GM19467 (cell line): ENCODE measurements at regions not wholly inside any gene's neighbourhood (a gene's known extent, or its start where the extent isn't known, plus 50 kb on each side); places are given as distances from the start of the nearest gene placed in this dataset.

ENCODE experiments used
- ATAC-seq: cut with Tn5 transposase; IDR thresholded peaks from one replicate; pipeline ENCODE4 v1.9.1; 2021; ENCODE audit warnings: mild to moderate bottlenecking, moderate library complexity; ENCODE audit not compliant: unreplicated experiment

DNA sequence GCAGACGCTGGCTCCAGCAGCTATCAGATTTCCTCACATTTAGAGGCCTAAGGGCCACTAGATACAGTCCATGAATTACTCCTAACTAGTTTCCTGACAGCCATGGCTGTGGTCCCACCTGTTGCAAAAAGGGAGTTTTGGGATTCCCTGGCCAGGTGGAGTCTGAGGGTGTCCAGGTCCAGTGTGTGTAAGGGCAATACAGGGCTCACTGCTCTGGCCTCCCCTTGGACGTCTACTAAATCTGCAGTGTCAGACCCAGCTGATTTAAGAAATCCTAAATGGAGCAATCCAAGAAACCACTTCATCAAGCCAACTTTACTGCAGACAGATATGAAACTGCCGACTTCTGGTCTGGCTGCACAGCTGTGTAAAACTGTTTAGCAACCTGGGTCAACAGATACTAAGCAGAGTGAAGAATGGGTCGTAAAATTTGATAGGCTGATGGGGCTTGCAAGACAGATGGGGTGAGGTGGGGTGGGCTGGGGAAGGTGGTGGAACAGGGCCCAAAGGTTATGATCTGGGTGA lies 116.4 kb downstream of the GADD45G start:
- ATAC-seq: no peak

DNA sequence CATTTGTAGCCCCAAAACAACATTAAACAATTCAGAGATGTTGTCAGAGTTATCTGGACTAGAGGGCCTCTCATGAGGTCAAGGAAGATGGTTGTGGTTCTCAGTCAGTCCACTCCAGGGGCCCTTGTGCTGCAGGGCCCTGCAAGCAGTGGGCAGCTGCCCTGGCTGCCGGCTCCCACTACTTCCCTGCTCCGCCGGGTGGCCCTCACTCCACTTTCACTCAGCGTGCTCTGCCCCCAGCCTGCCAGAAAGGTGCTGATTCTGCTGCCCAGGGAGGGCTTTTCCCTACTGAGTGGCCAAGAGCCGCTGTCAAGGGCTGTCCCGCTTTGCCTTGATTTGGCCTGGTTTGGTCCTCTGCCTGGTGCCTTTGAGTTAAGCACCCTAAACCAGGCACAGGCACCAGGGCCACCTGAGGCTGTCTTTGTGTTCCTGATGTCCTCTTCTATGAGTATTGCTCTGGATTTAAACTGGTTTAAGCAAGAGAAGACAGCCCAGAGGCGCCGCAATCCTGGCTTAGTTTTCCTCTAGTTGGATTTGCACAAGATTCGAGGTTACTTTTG lies 117.2 kb downstream of the GADD45G start:
- ATAC-seq: no peak

DNA sequence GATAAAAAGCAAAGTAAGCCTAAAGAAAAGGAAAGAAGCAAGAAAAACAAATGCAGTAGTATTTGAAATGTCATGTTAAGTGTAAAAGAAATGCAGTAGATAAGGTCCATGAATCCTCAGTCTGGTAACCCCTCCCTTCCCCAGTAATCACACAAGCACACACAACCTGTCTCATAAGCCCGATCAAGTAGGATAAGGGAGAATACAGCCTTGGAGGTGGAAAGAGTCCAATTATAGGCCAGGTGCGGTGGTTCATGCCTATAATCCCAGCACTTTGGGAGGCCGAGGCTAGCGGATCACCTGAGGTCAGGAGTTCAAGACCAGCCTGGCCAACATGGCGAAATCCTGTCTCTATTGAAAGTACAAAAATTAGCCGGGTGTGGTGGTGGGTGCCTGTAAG lies 117.9 kb downstream of the GADD45G start:
- ATAC-seq: no peak

DNA sequence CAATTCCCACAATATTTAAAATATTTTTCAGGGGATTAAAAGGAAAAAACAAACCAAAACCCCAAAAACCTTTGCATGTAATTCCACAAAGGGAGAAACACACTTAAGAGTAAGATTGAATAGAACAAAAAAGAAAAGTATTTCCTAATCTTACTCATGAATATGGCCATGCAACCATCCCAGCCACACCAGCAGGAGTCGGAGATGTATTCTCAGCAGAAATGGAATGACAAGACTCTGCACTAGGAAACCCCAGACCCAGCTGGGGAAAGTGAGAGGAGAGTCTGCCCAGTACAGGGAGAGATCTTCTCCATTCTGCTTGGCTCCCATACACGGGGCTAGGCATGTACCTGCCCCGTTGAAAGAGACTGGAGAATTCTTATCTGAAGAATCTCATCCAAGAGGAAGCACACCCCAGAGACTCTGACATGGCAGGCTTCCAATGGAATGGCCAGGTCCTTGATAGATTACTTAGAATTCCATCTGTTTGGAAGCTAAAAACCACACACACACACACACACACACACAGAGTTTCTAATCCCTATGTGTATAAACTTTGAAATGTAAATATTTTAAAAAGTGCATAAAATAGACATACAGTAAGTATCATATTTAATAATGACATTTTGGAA lies 118.8 kb downstream of the GADD45G start:
- ATAC-seq: no peak

DNA sequence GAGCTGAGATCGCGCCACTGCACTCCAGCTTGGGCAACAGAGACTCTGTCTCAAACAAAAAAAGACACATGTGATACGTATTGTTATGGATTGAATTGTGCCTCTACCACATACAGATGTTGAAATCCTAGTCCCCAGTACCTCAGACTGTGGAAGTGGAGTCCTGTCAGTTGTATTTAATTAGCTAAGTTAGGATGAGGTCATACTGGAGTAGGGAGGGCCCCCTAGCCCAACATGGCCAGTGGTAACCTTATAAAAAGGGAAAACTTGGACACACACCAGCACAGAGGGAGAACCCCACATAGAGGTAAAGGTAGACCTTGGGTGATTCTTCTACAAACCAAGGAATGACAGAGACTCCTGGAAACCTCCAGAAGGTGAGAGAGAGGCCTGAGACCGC lies 119.8 kb downstream of the GADD45G start:
- no peak for ATAC-seq

DNA sequence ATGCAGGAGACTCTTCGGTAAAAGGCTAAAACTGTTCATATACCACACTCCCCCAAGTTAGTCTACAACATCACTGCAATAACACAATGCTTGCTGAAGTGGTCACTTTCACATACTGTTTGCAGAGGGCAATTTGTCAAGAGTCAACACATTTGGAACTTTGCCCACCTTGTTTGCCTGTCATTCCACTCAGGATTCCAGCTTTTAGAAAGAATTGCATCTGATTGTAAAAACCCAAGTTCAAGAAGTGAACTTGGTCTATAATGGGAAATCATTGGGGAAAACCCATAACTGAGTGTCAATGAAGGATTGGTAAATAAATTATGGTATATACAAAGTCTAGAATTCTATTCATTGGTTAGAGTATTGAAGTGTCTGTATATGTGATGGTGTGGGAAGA lies 120.5 kb downstream of the GADD45G start:
- ATAC-seq: no peak

DNA sequence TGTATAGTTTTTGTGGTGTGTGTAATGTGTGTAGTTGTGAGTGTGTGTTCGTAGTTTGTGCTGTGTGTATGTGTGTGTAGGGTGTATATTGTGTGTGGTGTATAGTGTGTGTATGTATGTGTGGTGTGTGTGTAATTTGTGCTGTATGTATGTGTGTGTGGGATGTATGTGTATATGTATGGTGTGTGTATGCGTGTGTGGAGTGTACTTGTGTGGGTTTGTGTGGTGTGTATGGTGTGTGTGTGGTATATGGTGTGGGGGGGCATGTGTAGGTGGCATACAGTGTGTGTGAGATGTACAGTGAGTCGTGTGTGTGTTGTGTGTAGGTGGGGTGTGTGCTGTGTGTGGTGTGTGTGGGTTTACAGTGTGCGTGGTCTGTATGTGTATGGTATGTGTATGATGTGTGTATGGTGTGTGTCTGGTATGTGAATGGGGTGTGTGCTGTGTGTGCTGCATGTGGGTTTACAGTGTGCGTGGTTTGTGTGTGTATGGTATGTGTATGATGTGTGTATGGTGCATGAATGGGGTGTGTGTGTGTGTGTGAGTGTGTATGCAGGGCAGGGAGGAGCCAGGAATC lies 125.2 kb downstream of the GADD45G start:
- ATAC-seq: no peak

DNA sequence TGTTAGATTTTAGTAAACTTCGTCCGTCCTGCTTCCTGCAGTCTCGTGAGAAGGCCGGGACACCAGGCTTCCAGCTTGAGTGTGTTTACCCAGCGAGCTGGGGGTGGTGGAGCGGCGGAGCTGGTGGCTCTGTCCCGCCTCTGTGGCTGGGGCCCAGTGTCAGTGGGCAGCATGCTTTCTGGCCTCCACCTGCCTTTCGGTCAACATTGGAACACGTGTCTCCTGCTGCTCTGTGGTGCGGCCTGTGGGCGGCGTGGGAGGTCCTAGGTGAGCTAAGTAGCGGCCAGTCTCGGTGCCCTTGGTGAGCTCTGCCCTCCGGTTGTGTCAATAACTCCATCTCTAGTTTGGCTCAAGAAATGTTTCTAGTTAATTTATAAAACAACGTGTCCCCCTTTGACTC lies 125.9 kb downstream of the GADD45G start:
- no peak for ATAC-seq

DNA sequence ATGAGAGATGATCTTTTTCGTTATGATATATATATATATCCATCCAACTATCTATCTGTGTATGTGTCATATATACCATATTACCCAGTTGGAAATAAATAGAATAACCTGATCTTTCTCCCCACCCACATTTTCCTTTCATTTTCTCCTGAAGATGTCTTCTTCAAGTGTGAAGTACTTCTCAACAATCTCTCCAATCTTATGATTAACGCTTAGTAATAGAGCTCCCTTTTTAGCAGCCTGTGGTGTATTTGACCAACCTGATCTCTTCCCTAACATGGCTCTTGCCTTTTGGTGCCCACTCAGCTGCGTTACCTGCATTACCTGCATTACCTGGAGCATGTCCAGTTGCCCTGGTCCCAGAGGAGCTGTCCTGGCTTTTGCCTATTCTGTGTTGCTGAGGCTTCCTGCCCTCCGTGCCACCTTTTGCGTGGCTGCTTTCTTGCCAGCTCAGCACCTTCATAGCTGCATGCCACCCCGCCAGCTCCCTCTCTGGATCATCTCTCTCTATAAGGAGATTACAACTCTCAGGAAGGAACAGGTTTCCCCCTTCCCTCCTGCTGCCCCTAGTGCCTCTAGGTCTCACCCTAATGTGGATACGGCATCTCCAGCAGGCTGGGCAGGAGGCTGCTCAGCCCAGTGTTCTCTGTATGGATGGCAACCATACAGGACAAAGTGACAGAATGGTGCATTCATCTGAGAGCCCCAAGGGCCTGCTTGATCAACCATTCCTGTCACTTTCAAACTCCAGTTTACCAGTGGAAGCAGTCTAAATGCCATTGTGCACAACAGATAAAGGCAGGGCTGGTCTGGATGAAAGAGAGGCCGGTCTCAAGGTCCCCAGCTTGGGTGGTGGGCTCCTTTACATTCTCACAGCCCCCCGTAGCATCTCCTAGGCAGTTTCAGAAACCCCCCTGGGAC lies 126.7 kb downstream of the GADD45G start:
- ATAC-seq: no peak

DNA sequence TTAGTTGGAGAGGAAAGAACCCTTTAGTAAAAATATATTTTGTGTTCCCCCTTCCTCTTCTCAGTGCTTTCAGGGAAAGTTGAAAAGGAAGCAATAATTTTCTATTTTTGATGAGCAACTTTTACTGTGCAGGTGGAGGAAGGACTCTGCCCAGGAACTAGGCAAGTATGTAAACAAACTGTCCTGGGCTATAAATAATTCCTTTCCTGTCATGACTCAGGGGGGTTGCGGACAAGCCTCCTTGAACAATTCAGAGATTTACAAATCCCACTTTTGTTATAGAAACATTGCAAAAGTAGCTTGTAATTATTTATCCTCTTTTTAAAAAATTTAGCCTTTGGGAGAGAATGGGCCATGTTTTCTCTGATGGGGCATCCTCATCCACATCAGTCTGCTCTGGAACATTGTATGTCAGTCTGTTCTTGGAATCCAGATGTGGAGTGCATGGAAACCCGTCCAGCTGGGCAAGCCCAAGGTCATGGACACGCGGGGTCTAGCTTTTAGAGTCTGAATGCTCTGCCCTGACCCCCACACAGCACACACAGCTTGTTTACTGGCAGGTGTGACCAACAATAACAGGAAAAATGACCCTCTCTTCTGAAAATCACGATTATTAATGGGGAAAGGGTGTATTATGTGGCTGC lies 127.6 kb downstream of the GADD45G start:
- ATAC-seq: no peak

DNA sequence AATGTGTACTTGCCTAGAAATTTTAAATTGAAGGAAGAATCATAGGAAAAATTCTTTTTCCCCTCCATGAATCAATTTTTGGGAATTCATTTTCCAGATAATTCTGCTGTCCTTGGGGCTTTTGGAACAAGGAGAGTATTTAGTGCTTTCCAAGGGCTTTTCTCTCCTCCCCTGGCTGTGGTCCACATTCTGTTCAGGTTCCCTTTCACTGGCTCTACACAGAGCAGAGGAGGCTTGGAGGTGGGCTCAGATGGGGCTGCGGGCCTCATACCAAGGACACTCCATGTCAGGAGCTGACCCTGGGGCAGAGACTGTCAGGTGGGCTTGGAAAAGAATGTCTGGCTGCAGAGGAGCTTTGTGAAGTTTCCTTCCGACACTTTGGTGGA lies 128.1 kb downstream of the GADD45G start:
- no peak for ATAC-seq

DNA sequence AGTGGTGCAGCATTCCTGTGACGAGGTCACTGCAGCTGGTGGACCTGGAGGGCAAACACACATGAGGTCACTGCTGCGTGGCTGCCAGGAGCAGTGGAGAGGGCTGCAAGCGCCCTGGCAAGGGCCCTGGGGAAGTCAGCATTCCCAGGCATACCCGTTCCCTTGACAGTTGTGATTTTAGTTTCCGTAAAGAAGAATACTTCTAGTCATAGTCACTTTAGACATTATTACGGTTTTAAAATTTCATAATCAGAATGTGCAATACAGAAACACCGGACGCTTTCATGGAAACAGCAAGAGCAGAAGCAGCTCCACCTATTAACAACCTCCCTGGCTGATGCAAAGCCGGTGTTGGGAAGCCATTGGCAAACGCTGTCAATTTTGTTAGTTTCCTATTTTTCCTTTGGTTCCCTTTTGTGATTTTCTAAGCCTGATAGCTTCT lies 129.8 kb downstream of the GADD45G start:
- ATAC-seq: no peak

DNA sequence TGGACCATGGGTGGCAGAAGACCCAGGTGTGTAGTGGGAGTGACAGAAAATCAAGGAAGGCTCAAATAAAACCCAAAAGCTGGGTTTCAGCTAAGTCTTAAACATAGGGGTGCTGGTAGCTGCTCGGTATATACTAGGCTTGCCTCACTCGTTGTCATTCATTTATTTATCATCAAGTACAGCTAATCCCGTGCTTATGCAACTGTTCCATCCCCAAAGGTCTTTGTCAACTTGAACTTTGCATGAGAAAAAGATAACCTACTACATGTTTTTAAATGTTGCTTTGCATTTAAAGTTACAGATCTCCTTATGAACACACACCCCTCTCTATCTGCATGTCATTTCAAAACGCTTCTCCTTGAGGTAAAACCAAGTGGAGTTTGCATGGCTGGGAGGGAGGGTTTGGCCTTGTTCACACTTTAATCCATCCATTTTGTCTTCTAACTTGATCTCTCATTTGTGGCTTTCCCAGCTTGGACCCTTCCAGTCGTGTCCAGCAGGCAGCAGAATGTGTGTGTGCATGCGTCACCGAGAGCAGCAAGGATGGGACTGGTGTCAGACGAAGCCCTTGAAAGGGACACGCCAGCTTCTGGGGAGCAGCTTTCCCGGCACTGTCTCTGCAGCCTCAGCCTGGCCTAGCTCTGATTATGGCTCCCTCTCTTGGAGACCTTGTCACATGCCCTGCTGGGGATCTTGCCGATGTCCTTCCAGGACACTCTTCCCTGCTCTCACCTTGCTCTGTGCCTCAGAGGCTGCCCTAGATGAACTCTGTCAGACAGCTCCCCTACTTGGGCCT lies 133.5 kb downstream of the GADD45G start:
- ATAC-seq: no peak

DNA sequence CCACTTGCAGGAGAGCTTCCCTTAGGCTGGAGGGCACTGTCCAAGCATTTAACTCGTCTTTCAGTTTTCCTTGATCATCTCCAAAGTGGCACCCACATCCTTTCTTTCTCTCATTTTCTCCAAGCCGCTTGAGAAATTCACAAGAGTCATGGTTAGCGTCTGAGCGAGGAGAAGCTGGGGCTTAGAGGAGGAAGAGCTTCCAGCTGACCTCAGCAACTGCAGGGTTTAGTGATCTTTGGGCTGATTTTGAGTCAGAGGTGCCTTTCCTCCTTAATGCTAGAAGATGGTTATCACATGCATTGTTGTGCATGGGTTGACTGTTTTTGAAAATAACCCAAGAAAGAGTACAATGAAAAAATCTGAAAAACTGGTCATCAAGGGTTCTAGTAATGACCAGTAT lies 134.7 kb downstream of the GADD45G start:
- no peak for ATAC-seq

DNA sequence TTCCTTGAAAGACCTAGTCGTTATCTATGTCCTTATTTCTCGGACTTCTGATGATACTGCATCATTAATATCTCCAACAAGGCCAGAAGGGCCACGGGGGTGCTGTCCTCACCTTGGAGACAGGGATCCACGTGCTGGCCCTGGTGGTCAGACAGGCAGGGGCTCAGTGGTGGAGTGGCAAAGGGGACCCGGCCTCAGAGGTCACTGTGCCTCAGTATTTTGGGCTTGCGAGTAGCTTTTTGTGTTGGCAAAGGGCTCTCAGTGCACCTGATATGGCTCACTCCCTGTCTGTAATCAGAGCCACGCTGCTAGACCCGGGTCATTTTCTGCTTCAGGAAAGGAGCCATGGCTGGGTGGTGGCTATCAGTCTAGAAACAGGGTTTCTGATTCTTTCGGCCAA lies 135.1 kb downstream of the GADD45G start:
- ATAC-seq: no peak

DNA sequence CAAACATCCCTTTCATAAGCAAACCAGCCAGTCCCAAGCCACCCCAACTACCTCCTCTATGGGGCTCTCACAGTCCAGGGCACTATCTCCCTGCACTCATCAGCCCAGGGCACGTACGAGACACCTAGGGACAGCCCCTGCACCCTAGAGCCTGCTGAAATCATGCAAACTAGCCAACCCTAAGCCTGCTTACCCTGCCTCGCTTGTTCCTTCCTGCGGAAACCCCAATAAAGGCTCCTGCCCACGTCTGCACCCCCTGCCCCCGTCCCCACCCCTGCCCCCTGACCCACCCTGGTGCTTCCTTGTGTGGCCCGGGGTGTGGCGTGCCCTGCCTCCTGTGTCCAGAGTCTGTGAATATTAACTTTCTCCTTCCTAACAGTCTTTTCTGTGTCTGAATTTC lies 135.9 kb downstream of the GADD45G start:
- no peak for ATAC-seq

DNA sequence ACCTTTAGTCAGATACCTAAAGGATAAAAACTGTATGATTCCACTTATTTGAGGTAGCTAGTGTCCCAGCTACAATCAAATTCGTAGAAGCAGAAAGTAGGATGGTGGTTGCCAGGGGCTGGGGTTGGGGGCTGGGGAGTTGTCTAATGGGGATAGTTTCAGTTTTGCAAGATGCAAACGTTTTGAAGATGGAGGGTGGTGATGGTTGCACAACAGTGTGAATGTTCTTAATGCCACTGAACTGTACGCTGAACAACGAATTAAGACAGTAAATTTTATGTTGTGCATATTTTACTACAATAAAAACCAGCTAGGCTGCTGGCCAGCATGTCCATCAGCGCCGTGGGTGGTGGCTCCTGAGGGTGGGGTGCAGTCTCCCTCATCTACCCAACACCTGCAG lies 137.8 kb downstream of the GADD45G start:
- ATAC-seq: no peak

DNA sequence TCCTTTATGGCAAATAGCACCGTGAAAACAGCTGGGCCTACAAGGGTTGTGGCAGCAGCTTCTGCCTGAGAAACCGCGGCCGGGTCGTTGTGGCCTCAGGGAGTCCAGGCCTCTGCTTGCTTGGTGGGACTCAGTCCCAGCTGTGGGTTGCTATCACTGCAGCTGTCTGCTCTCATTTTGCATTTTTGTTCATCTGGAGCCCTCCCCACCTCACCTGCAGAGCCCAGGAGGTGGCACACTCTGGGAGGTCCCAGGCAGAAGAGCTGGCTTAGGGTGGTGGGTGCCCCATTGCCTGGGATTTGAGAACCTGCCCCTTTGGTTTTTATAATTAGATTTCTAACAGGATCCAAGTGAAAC lies 138.4 kb downstream of the GADD45G start:
- ATAC-seq: no peak

DNA sequence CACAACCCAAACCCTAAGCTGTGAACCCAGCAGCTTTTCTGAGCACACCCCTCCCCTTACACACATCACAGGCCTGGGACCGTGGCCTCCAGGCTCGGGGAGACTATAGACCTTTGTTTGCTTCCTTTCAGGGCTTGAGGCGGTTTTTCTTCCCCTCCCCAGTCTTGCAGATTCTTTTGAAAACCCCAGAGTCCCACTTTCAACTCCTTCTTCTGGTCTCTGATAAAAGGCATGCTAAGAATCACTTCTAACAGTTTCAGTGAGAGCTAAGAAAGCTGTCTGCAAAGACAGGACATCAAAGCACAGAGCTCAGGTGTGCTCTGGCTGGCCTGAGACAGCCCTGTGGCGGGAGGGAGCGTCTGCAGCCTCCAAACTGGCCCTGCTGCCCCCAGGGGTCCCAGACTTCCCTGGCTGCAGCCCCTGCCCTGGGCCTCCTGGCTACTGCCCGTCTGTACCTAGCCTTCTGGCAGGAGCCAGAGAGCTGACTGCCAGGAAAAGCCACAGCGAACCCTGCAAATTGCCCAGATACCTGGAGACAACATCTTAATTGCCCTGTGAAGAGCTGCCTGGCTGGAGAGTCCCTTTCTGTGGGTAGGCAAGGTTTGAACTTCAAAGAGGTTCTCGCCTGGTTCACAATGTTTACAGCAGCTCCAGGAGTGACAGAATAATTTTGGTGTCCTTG lies 138.9 kb downstream of the GADD45G start:
- ATAC-seq: no peak

DNA sequence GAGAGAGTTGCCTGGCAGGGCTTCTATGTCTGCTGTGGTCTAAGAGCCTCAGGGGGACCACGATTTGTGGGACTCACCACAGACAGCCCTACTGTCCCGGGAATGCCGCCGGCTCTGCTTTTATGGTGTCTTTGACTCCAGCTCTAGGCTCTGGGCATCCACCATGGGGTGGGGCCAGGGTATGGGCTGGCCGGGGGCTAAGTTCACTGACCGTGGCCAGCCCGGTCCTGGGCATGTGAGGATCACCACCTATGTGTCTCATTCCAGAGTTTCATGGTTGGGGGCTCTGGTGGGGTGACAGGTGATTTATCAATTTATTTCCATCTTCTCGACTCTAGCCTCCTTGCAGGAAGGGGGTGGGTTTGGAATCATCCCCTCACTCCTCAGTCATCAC lies 139.4 kb downstream of the GADD45G start:
- no peak for ATAC-seq
